Liver (tissue), 3 donors: ENCODE measurements at regions not wholly inside any gene's neighbourhood (a gene's known extent, or its start where the extent isn't known, plus 50 kb on each side); places are given as distances from the start of the nearest gene placed in this dataset.
"Not testable (repeated sequence)": the region's sequence is repeated elsewhere in the genome, so short reads cannot be mapped to it uniquely, and the experiment has no call there.

Experiments
- ATF3 ChIP-seq: IDR thresholded peaks from 2 replicates; pipeline ENCODE4 v1.6.1; 2016; ENCODE audit warnings: antibody characterized with exemption
- CTCF ChIP-seq: fragments of 150-350 bp; IDR thresholded peaks from 2 replicates; pipeline ENCODE4 v1.5.1; 2017; ENCODE audit warnings: improper control_type of control experiment, low read depth, low read length; ENCODE audit not compliant: missing input control
- FOXA1 ChIP-seq: IDR thresholded peaks from 2 replicates; pipeline ENCODE4 v1.6.1; 2016; ENCODE audit warnings: antibody characterized with exemption
- GABPA ChIP-seq, 2 donors: IDR thresholded peaks in 1 of 2; conservative IDR thresholded peaks in 1 of 2; 2 replicates each; pipeline ENCODE4 v1.6.1; 2016; ENCODE audit warnings: antibody characterized with exemption in 2 of 2, mild to moderate bottlenecking in 1 of 2, moderate library complexity in 1 of 2
- RAD21 ChIP-seq, 2 donors: IDR thresholded peaks; 2 replicates each; pipeline ENCODE4 v1.6.1; 2016; ENCODE audit warnings: antibody characterized with exemption in 2 of 2, mild to moderate bottlenecking in 2 of 2
- TAF1 ChIP-seq: conservative IDR thresholded peaks from 2 replicates; pipeline ENCODE4 v1.6.1; 2016; ENCODE audit warnings: antibody characterized with exemption, mild to moderate bottlenecking
- YY1 ChIP-seq: IDR thresholded peaks from 2 replicates; pipeline ENCODE4 v1.6.1; 2016; ENCODE audit warnings: antibody characterized with exemption, mild to moderate bottlenecking
- donor health status: healthy.
- donor health status: healthy.

- TF ChIP-seq CTCF; TAF1; RAD21 (IDR thresholded peaks at IDR 0.05); ATF3; YY1; FOXA1; GABPA (IDR thresholded peaks at IDR 0.05 in 1 of 2, conservative IDR thresholded peaks at IDR 0.05 in 1 of 2): not testable (repeated sequence)
Observed at GRCh38 chr18:22068784-22069183, 100.6 kb upstream of the GATA6 start.
